GM12878 (cell line): ENCODE measurements at regions not wholly inside any gene's neighbourhood (a gene's known extent, or its start where the extent isn't known, plus 50 kb on each side); places are given as distances from the start of the nearest gene placed in this dataset.

Experiments used
- BRCA1 ChIP-seq: IDR thresholded peaks from 2 replicates; pipeline ENCODE4 v1.6.1; 2011; ENCODE audit warnings: low read depth, low read length, improper control_type of control experiment
- CEBPB ChIP-seq, 2 experiments: fragments of 150-350 bp in 1 of 2; IDR thresholded peaks; 2 replicates each; pipeline ENCODE4 v1.6.1; 2012 to 2014; ENCODE audit warnings: low read depth in 2 of 2, low read length in 2 of 2, borderline replicate concordance in 1 of 2, inconsistent platforms in 1 of 2
- CHD1 ChIP-seq: IDR thresholded peaks from 2 replicates; pipeline ENCODE4 v1.6.1; 2012; ENCODE audit warnings: low read depth, low read length, improper control_type of control experiment
- EZH2 ChIP-seq: IDR thresholded peaks from 2 replicates; pipeline ENCODE4 v1.6.1; 2012; ENCODE audit warnings: low read depth, mild to moderate bottlenecking, control low read depth, inconsistent platforms, low read length, borderline replicate concordance; ENCODE audit not compliant: control insufficient read depth
- MTA2 ChIP-seq: fragments of 450-650 bp; IDR thresholded peaks from 2 replicates; pipeline ENCODE4 v1.6.1; 2016; ENCODE audit warnings: low read depth, mild to moderate bottlenecking, moderate library complexity
- MXI1 ChIP-seq: fragments of 150-350 bp; IDR thresholded peaks from 2 replicates; pipeline ENCODE4 v1.6.1; 2011; ENCODE audit warnings: low read depth, mild to moderate bottlenecking, inconsistent platforms, low read length, improper control_type of control experiment
- POLR2A ChIP-seq: IDR thresholded peaks from 2 replicates; pipeline ENCODE4 v1.6.1; 2011; ENCODE audit warnings: low read depth, mild to moderate bottlenecking, low read length
- POLR2AphosphoS5 ChIP-seq: IDR thresholded peaks from 2 replicates; pipeline ENCODE4 v1.6.1; 2011; ENCODE audit warnings: mild to moderate bottlenecking, low read length, inconsistent platforms
- RAD21 ChIP-seq: IDR thresholded peaks from 2 replicates; pipeline ENCODE4 v1.6.1; 2011; ENCODE audit warnings: mild to moderate bottlenecking, low read depth, low read length, moderate library complexity; ENCODE audit not compliant: insufficient read depth
- ZZZ3 ChIP-seq: IDR thresholded peaks from 2 replicates; pipeline ENCODE4 v1.6.1; 2011; ENCODE audit warnings: low read depth; ENCODE audit not compliant: control insufficient read depth, insufficient read length
- TF ChIP-seq, protein P1 (sequence below), 3 experiments: IDR thresholded peaks in 2 of 3; conservative IDR thresholded peaks in 1 of 3; 2 replicates each; pipeline ENCODE4 v1.5.1; 2011; ENCODE audit warnings: low read depth in 3 of 3, low read length in 3 of 3, mild to moderate bottlenecking in 3 of 3, control low read depth in 2 of 3, moderate library complexity in 2 of 3, inconsistent platforms in 1 of 3, mixed read lengths in 1 of 3; ENCODE audit not compliant: control insufficient read depth in 2 of 3, insufficient read depth in 1 of 3; ENCODE audit errors: extremely low read depth in 1 of 3
- TF ChIP-seq, protein P2 (sequence below): IDR thresholded peaks from 2 replicates; pipeline ENCODE4 v1.6.1; 2011; ENCODE audit warnings: borderline replicate concordance, low read depth, mild to moderate bottlenecking, moderate library complexity, low read length; ENCODE audit not compliant: insufficient read depth, poor library complexity, severe bottlenecking
- TF ChIP-seq, protein P3 (sequence below): IDR thresholded peaks from 2 replicates; pipeline ENCODE4 v1.6.1; 2011; ENCODE audit warnings: mild to moderate bottlenecking, low read depth, low read length, moderate library complexity; ENCODE audit not compliant: insufficient replicate concordance

DNA sequence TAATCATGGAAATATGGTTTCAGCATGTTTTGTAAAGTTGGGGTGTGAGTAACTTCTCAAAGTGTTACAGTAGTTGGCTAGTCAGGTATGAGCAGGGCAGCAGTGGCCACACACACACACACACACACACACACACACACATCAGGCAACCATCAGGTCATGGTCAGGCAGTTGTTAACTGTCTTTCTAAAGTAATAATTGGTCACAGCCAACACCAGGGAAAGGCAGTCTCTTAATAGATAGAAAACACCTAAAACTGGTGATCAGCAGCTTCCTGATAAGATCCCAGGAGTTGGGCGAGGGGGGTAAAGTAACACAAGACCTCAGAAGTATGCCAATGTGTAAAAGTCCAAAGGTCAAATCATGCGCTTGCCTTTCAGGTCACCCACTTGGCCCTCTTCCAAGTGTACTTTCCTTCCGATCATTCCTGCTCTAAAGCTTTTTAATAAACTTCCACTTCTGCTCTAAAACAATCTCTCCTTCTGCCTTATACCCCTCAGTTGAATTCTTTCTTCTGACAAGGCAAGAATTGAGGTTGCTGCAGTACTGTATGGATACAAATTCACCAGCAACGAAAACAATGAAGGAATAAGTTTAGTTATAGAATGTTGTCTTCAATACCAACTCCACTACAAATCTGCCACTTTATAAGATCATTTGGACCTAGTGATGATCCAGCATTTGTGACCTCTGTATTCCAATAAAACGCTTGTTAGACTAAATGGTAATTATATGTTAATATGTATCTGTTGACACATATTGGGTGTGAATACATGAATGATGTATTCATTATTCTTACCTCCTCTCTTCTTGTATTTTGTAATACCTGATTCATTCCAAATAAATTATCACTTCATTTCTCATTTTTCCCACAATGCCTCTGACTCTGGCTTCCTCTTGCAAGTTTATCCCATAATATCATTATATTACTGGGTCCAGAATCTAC is 254.3 kb downstream of the METTL4 start:
- no peak for TF ChIP-seq POLR2A
- TF ChIP-seq BRCA1 = no peak
- TF ChIP-seq, protein P1, sequence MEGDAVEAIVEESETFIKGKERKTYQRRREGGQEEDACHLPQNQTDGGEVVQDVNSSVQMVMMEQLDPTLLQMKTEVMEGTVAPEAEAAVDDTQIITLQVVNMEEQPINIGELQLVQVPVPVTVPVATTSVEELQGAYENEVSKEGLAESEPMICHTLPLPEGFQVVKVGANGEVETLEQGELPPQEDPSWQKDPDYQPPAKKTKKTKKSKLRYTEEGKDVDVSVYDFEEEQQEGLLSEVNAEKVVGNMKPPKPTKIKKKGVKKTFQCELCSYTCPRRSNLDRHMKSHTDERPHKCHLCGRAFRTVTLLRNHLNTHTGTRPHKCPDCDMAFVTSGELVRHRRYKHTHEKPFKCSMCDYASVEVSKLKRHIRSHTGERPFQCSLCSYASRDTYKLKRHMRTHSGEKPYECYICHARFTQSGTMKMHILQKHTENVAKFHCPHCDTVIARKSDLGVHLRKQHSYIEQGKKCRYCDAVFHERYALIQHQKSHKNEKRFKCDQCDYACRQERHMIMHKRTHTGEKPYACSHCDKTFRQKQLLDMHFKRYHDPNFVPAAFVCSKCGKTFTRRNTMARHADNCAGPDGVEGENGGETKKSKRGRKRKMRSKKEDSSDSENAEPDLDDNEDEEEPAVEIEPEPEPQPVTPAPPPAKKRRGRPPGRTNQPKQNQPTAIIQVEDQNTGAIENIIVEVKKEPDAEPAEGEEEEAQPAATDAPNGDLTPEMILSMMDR (IDR thresholded peaks at IDR 0.05 in 2 of 3, conservative IDR thresholded peaks at IDR 0.05 in 1 of 3; ENCODE audit: control insufficient read depth in 2 of 3, extremely low read depth in 1 of 3, insufficient read depth in 1 of 3, low read depth in 3 of 3, low read length in 3 of 3) = no peak
- TF ChIP-seq, protein P2, sequence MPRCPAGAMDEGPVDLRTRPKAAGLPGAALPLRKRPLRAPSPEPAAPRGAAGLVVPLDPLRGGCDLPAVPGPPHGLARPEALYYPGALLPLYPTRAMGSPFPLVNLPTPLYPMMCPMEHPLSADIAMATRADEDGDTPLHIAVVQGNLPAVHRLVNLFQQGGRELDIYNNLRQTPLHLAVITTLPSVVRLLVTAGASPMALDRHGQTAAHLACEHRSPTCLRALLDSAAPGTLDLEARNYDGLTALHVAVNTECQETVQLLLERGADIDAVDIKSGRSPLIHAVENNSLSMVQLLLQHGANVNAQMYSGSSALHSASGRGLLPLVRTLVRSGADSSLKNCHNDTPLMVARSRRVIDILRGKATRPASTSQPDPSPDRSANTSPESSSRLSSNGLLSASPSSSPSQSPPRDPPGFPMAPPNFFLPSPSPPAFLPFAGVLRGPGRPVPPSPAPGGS = no peak
- TF ChIP-seq CEBPB (IDR thresholded peaks at IDR 0.05; ENCODE audit: borderline replicate concordance in 1 of 2, low read depth in 2 of 2, low read length in 2 of 2) = no peak
- no peak for TF ChIP-seq ZZZ3
- peak; percentile 18; the same call in 1 of the 2 replicates for TF ChIP-seq MTA2
- TF ChIP-seq MXI1 = no peak
- TF ChIP-seq CHD1 = no peak
- TF ChIP-seq, protein P3, sequence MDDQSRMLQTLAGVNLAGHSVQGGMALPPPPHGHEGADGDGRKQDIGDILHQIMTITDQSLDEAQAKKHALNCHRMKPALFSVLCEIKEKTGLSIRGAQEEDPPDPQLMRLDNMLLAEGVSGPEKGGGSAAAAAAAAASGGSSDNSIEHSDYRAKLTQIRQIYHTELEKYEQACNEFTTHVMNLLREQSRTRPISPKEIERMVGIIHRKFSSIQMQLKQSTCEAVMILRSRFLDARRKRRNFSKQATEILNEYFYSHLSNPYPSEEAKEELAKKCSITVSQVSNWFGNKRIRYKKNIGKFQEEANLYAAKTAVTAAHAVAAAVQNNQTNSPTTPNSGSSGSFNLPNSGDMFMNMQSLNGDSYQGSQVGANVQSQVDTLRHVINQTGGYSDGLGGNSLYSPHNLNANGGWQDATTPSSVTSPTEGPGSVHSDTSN = no peak
- TF ChIP-seq EZH2 = no peak
- TF ChIP-seq POLR2AphosphoS5 = no peak
- TF ChIP-seq RAD21 = no peak
